ENCODE measurements at regions not wholly inside any gene's neighbourhood (a gene's known extent, or its start where the extent isn't known, plus 50 kb on each side); places are given as distances from the start of the nearest gene placed in this dataset.
A peak's percentile ranks its signal among the peaks of the same experiment; 100 is the strongest.

- ATAC-seq (ENCODE audit: insufficient read depth, low FRiP score) (no peak), DNase-seq (peak in 1 of 3 donors; percentile 17)
- no peak for TF ChIP-seq CTCF (IDR thresholded peaks at IDR 0.05; ENCODE audit: control extremely low read depth, extremely low read depth)
- WGBS, 2 donors: 81 to 92% methylated on average over 2 of the region's 2 CpGs
- no peaks in the 10 kb centered on the region for H3K36me3 ChIP-seq (ENCODE audit: control insufficient read depth in 4 of 4, insufficient read depth in 4 of 4, low read length in 4 of 4)
- H3K4me3 ChIP-seq: no peak overlapping the region
- peak overlapping the region in 1 of 2 donors; percentile 33 for H3K27ac ChIP-seq (ENCODE audit: low read depth in 1 of 2, low read length in 1 of 2)
- H3K27me3 ChIP-seq (ENCODE audit: control insufficient read depth in 3 of 3, insufficient read depth in 3 of 3, low read length in 2 of 3): no peaks in the 10 kb centered on the region
- H3K9ac ChIP-seq (ENCODE audit: insufficient read depth in 1 of 2, low read length in 2 of 2): no peak overlapping the region
- peaks cover 0 to 9% (median 0%) of the 10 kb centered on the region in 5 donors for H3K4me1 ChIP-seq (ENCODE audit: control insufficient read depth in 5 of 5, insufficient read depth in 5 of 5, low read length in 5 of 5)
- H3K9me3 ChIP-seq (ENCODE audit: control insufficient read depth in 4 of 4, insufficient read depth in 3 of 4, low read length in 3 of 4): no peaks in the 10 kb centered on the region
Observed at GRCh38 chr2:216971593-216971992, 111.7 kb upstream of the TNP1 start.

- no peaks in the 10 kb centered on the region for H3K36me3 ChIP-seq (ENCODE audit: control insufficient read depth in 4 of 4, insufficient read depth in 4 of 4, low read length in 4 of 4)
- ATAC-seq (ENCODE audit: insufficient read depth, low FRiP score) (no peak), DNase-seq (no peak)
- no peak for TF ChIP-seq CTCF (IDR thresholded peaks at IDR 0.05; ENCODE audit: control extremely low read depth, extremely low read depth)
- no peaks in the 10 kb centered on the region for H3K27me3 ChIP-seq (ENCODE audit: control insufficient read depth in 3 of 3, insufficient read depth in 3 of 3, low read length in 2 of 3)
- no peaks in the 10 kb centered on the region for H3K9me3 ChIP-seq (ENCODE audit: control insufficient read depth in 4 of 4, insufficient read depth in 3 of 4, low read length in 3 of 4)
- no peak overlapping the region for H3K27ac ChIP-seq (ENCODE audit: low read depth in 1 of 2, low read length in 1 of 2)
- H3K9ac ChIP-seq (ENCODE audit: insufficient read depth in 1 of 2, low read length in 2 of 2): no peak overlapping the region
- no peak overlapping the region for H3K4me3 ChIP-seq
- H3K4me1 ChIP-seq (ENCODE audit: control insufficient read depth in 5 of 5, insufficient read depth in 5 of 5, low read length in 5 of 5): peaks cover 0 to 9% (median 0%) of the 10 kb centered on the region in 5 donors
- WGBS, 2 donors: 89 to 94% methylated on average over 2 of the region's 2 CpGs
Observed at GRCh38 chr2:216970359-216970915, 110.6 kb upstream of the TNP1 start.

- Histone ChIP-seq H3K9me3 (ENCODE audit: control insufficient read depth in 4 of 4, insufficient read depth in 3 of 4, low read length in 3 of 4) (no peaks in the 10 kb centered on the region), H3K36me3 (ENCODE audit: control insufficient read depth in 4 of 4, insufficient read depth in 4 of 4, low read length in 4 of 4) (no peaks in the 10 kb centered on the region), H3K4me3 (no peak overlapping the region), H3K4me1 (ENCODE audit: control insufficient read depth in 5 of 5, insufficient read depth in 5 of 5, low read length in 5 of 5) (no peaks in the 10 kb centered on the region), H3K9ac (ENCODE audit: insufficient read depth in 1 of 2, low read length in 2 of 2) (no peak overlapping the region), H3K27me3 (ENCODE audit: control insufficient read depth in 3 of 3, insufficient read depth in 3 of 3, low read length in 2 of 3) (no peaks in the 10 kb centered on the region), H3K27ac (ENCODE audit: low read depth in 1 of 2, low read length in 1 of 2) (no peak overlapping the region)
- 85 to 95% methylated on average over 1 of the region's 1 CpG for WGBS, 2 donors
- DNase-seq (peak in 1 of 3 donors; percentile 18), ATAC-seq (ENCODE audit: insufficient read depth, low FRiP score) (no peak)
- no peak for TF ChIP-seq CTCF (IDR thresholded peaks at IDR 0.05; ENCODE audit: control extremely low read depth, extremely low read depth)
Observed at GRCh38 chr2:216967889-216968288, 108.0 kb upstream of the TNP1 start.
